ENCODE measurements at regions not wholly inside any gene's neighbourhood (a gene's known extent, or its start where the extent isn't known, plus 50 kb on each side); places are given as distances from the start of the nearest gene placed in this dataset.

- Histone ChIP-seq H2BK15ac (ENCODE audit: low read depth, low read length) (no peak overlapping the region), H3K23me2 (ENCODE audit: insufficient read length, low read depth, low read length, poor library complexity, severe bottlenecking) (no peaks in the 10 kb centered on the region), H2AFZ (ENCODE audit: low read length) (no peak overlapping the region), H2BK5ac (ENCODE audit: insufficient read length, low read length) (no peak overlapping the region), H3K18ac (ENCODE audit: insufficient read length, low read depth, low read length) (no peak overlapping the region), H3K79me1 (ENCODE audit: insufficient read depth, low read depth, low read length, poor library complexity, severe bottlenecking) (no peaks in the 10 kb centered on the region), H3K27ac (ENCODE audit: insufficient read length, low read depth, low read length) (no peak overlapping the region), H4K5ac (ENCODE audit: insufficient read length, low read depth, low read length) (no peak overlapping the region), H4K20me1 (ENCODE audit: control insufficient read depth, insufficient read depth, insufficient read length) (no peaks in the 10 kb centered on the region), H4K8ac (replicated peaks; ENCODE audit: insufficient read length, low read depth, low read length) (no peak overlapping the region), H3K9ac (ENCODE audit: extremely low read depth, insufficient read length, low read length) (no peak overlapping the region), H2BK120ac (ENCODE audit: low read depth, low read length, poor library complexity, severe bottlenecking) (no peak overlapping the region), H2BK20ac (ENCODE audit: low read depth, low read length, poor library complexity, severe bottlenecking) (no peak overlapping the region), H2BK12ac (ENCODE audit: insufficient read length, low read depth, low read length) (no peak overlapping the region), H3K79me2 (ENCODE audit: insufficient read depth, low read length) (no peaks in the 10 kb centered on the region), H3K56ac (ENCODE audit: insufficient read length, low read depth, low read length) (no peak overlapping the region), H3K23ac (ENCODE audit: insufficient read length, low read depth, low read length) (no peak overlapping the region), H3K4me1 (ENCODE audit: insufficient read depth, low read length) (no peaks in the 10 kb centered on the region), H4K91ac (ENCODE audit: insufficient read length, low read depth, low read length) (no peak overlapping the region), H2AK5ac (ENCODE audit: insufficient read length, low read length) (no peak overlapping the region), H3K4ac (ENCODE audit: low read depth, low read length) (no peak overlapping the region), H3K27me3 (ENCODE audit: insufficient read depth, low read length) (no peaks in the 10 kb centered on the region), H3T11ph (ENCODE audit: low read length) (no peak overlapping the region), H3K14ac (ENCODE audit: insufficient read depth, low read length) (no peak overlapping the region), H3K4me2 (ENCODE audit: insufficient read depth, insufficient read length, low read length) (no peak overlapping the region), H3K9me3 (ENCODE audit: control insufficient read depth, low read depth, low read length) (no peaks in the 10 kb centered on the region)
- WGBS (ENCODE audit: extremely low coverage, insufficient read length, low lambda C conversion rate), result no CpG with 5 or more reads among the region's 2 CpGs
- Mint-ChIP-seq H3K4me3 (no peak overlapping the region), H3K27ac (no peak overlapping the region), H3K36me3 (ENCODE audit: insufficient read depth in 1 of 3, low read depth in 3 of 3) (no peaks in the 10 kb centered on the region), H3K9me3 (no peaks in the 10 kb centered on the region), H3K27me3 (ENCODE audit: low read depth) (peaks cover 2% of the 10 kb centered on the region; the same call in 1 of the 2 replicates), H3K4me1 (peaks cover 3 to 6% of the 10 kb centered on the region in 2 experiments; a peak in 1 of 4 replicates)
- no peak for TF ChIP-seq CTCF (conservative IDR thresholded peaks at IDR 0.05)
- no peak for DNase-seq
These were observed 70.3 kb upstream of the GALNT15 start for GRCh38 chr3:16104156-16104555.
